ENCODE measurements at regions not wholly inside any gene's neighbourhood (a gene's known extent, or its start where the extent isn't known, plus 50 kb on each side); places are given as distances from the start of the nearest gene placed in this dataset.

- intact Hi-C loops (cut with micrococcal nuclease) = no loop called here
- DNase-seq = no peak
- H3K4me2 ChIP-seq (replicated peaks; ENCODE audit: low read depth, low read length, poor library complexity, severe bottlenecking) = no peak overlapping the region
- 58% methylated on average over 3 of the region's 12 CpGs for WGBS (ENCODE audit: insufficient coverage)
- H3K4me1 Mint-ChIP-seq = no peaks in the 10 kb centered on the region
- ChIA-PET POLR2A (no interaction called here), CTCF (no interaction called here)
- H3K79me2 ChIP-seq (ENCODE audit: control insufficient read depth, insufficient read depth, low read length) = no peaks in the 10 kb centered on the region
- H3K27me3 Mint-ChIP-seq = peaks cover 33% of the 10 kb centered on the region
- TF ChIP-seq EZH2 (IDR thresholded peaks at IDR 0.05; ENCODE audit: borderline replicate concordance, insufficient read depth, low read depth, low read length, poor library complexity, severe bottlenecking) = no peak
- no peak for TF ChIP-seq CTCF (IDR thresholded peaks at IDR 0.05)
- H3K27ac Mint-ChIP-seq = no peak overlapping the region
- peaks cover 0 to 20% (median 0%) of the 10 kb centered on the region in 3 donors for H3K9me3 ChIP-seq (ENCODE audit: control extremely low read depth in 1 of 3, control insufficient read depth in 2 of 3, insufficient read depth in 1 of 3, low read length in 2 of 3)
- no peak overlapping the region for H3K9ac ChIP-seq (ENCODE audit: low read length)
- no peaks in the 10 kb centered on the region for H3K4me1 ChIP-seq (ENCODE audit: control insufficient read depth in 2 of 2, insufficient read depth in 2 of 2, low read length in 2 of 2)
- H3K36me3 ChIP-seq (replicated peaks in 1 of 2; ENCODE audit: control extremely low read depth in 1 of 2, control insufficient read depth in 1 of 2, extremely low read depth in 1 of 2, insufficient read depth in 2 of 2, low read length in 1 of 2) = no peaks in the 10 kb centered on the region
- H3K27ac ChIP-seq (ENCODE audit: low read length in 2 of 2) = no peak overlapping the region
- no peak for ATAC-seq (ENCODE audit: low read depth)
- no peaks in the 10 kb centered on the region for H4K20me1 ChIP-seq (ENCODE audit: control insufficient read depth, insufficient read depth, low read length, poor library complexity, severe bottlenecking)
- no peak overlapping the region for H3K4me3 ChIP-seq (ENCODE audit: control extremely low read depth in 1 of 5, extremely low read depth in 1 of 5, insufficient read depth in 1 of 5, low read depth in 2 of 5, low read length in 4 of 5)
- no peak overlapping the region for H3K4me3 Mint-ChIP-seq
- H3K27me3 ChIP-seq (replicated peaks in 1 of 4; ENCODE audit: control extremely low read depth in 1 of 4, control insufficient read depth in 3 of 4, insufficient read depth in 4 of 4, low read length in 3 of 4) = peaks cover 0 to 25% (median 4%) of the 10 kb centered on the region in 4 experiments
- peaks cover 4% of the 10 kb centered on the region for H3K9me3 Mint-ChIP-seq (ENCODE audit: insufficient read depth)
- H2AFZ ChIP-seq (ENCODE audit: insufficient read depth, low read depth, low read length, poor library complexity, severe bottlenecking) = no peak overlapping the region
These were observed 91.1 kb downstream of the BARX1 start for GRCh38 chr9:93864032-93864431.

- no peaks in the 10 kb centered on the region for H4K20me1 ChIP-seq (ENCODE audit: control insufficient read depth, insufficient read depth, low read length, poor library complexity, severe bottlenecking)
- ChIA-PET CTCF (no interaction called here), POLR2A (no interaction called here)
- H3K4me1 ChIP-seq (ENCODE audit: control insufficient read depth in 2 of 2, insufficient read depth in 2 of 2, low read length in 2 of 2) = no peaks in the 10 kb centered on the region
- TF ChIP-seq EZH2 (IDR thresholded peaks at IDR 0.05; ENCODE audit: borderline replicate concordance, insufficient read depth, low read depth, low read length, poor library complexity, severe bottlenecking) (no peak), CTCF (IDR thresholded peaks at IDR 0.05) (no peak)
- intact Hi-C loops (cut with micrococcal nuclease) = no loop called here
- H3K36me3 ChIP-seq (replicated peaks in 1 of 2; ENCODE audit: control extremely low read depth in 1 of 2, control insufficient read depth in 1 of 2, extremely low read depth in 1 of 2, insufficient read depth in 2 of 2, low read length in 1 of 2) = no peaks in the 10 kb centered on the region
- H3K4me3 ChIP-seq (ENCODE audit: control extremely low read depth in 1 of 5, extremely low read depth in 1 of 5, insufficient read depth in 1 of 5, low read depth in 2 of 5, low read length in 4 of 5) = no peak overlapping the region
- DNase-seq = no peak
- H3K27ac ChIP-seq (ENCODE audit: low read length in 2 of 2) = no peak overlapping the region
- H3K9me3 ChIP-seq (ENCODE audit: control extremely low read depth in 1 of 3, control insufficient read depth in 2 of 3, insufficient read depth in 1 of 3, low read length in 2 of 3) = peaks cover 0 to 20% (median 0%) of the 10 kb centered on the region in 3 donors
- no peak overlapping the region for H3K4me3 Mint-ChIP-seq
- peaks cover 43% of the 10 kb centered on the region for H3K27me3 Mint-ChIP-seq
- H3K9me3 Mint-ChIP-seq (ENCODE audit: insufficient read depth) = peaks cover 7% of the 10 kb centered on the region
- H3K4me2 ChIP-seq (replicated peaks; ENCODE audit: low read depth, low read length, poor library complexity, severe bottlenecking) = no peak overlapping the region
- no peaks in the 10 kb centered on the region for H3K4me1 Mint-ChIP-seq
- no peak overlapping the region for H3K9ac ChIP-seq (ENCODE audit: low read length)
- H3K27ac Mint-ChIP-seq = no peak overlapping the region
- H3K27me3 ChIP-seq (replicated peaks in 1 of 4; ENCODE audit: control extremely low read depth in 1 of 4, control insufficient read depth in 3 of 4, insufficient read depth in 4 of 4, low read length in 3 of 4) = peaks cover 0 to 30% (median 5%) of the 10 kb centered on the region in 4 experiments
- no peaks in the 10 kb centered on the region for H3K79me2 ChIP-seq (ENCODE audit: control insufficient read depth, insufficient read depth, low read length)
- 90% methylated on average over 4 of the region's 7 CpGs for WGBS (ENCODE audit: insufficient coverage)
- no peak overlapping the region for H2AFZ ChIP-seq (ENCODE audit: insufficient read depth, low read depth, low read length, poor library complexity, severe bottlenecking)
- ATAC-seq (ENCODE audit: low read depth) = no peak
These were observed 92.1 kb downstream of the BARX1 start for GRCh38 chr9:93862877-93863545.

Data from B cell (primary cell).